Ovary (tissue), 3 donors: ENCODE measurements at regions not wholly inside any gene's neighbourhood (a gene's known extent, or its start where the extent isn't known, plus 50 kb on each side); places are given as distances from the start of the nearest gene placed in this dataset.

Experiments used
- POLR2A ChIP-seq: fragments of 450-650 bp; IDR thresholded peaks from one replicate; pipeline ENCODE4 v1.6.1; 2017; ENCODE audit warnings: antibody characterized with exemption, mild to moderate bottlenecking, moderate library complexity
- TF ChIP-seq, protein P1 (sequence below), 3 donors: fragments of 450-650 bp in 2 of 3; fragments of 200-600 bp in 1 of 3; IDR thresholded peaks; one replicate each; pipeline versions ENCODE4 v1.5.1 to v1.8.0; 2016 to 2022; ENCODE audit warnings: antibody characterized with exemption in 3 of 3, mild to moderate bottlenecking in 1 of 3
- donor health status: DM: no; HTN: no; CAD: no.

DNA sequence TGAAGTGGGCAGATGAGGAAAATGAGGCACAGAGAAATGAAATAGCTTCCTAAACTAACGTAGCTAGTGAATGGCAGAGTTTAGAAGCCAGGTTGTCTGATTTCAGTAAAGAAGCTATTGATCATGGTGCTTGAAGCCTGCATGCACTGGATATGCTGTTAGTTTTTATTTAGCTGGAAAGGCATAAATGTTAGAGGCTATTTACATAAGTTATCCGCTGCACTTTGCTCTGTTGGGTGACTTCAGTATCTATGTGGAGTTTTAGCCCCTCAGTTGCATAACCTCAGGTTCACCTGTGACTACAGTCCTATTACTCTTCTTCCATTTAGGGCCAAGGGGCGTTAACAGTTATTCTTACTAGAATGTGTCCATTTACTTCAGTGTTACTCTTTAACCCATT, 522.4 kb upstream of the RPS6KA3 start:
- TF ChIP-seq, protein P1, sequence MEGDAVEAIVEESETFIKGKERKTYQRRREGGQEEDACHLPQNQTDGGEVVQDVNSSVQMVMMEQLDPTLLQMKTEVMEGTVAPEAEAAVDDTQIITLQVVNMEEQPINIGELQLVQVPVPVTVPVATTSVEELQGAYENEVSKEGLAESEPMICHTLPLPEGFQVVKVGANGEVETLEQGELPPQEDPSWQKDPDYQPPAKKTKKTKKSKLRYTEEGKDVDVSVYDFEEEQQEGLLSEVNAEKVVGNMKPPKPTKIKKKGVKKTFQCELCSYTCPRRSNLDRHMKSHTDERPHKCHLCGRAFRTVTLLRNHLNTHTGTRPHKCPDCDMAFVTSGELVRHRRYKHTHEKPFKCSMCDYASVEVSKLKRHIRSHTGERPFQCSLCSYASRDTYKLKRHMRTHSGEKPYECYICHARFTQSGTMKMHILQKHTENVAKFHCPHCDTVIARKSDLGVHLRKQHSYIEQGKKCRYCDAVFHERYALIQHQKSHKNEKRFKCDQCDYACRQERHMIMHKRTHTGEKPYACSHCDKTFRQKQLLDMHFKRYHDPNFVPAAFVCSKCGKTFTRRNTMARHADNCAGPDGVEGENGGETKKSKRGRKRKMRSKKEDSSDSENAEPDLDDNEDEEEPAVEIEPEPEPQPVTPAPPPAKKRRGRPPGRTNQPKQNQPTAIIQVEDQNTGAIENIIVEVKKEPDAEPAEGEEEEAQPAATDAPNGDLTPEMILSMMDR (IDR thresholded peaks at IDR 0.05), result no peak
- TF ChIP-seq POLR2A, result no peak
